Right atrium auricular region (tissue), 2 donors: ENCODE measurements at regions not wholly inside any gene's neighbourhood (a gene's known extent, or its start where the extent isn't known, plus 50 kb on each side); places are given as distances from the start of the nearest gene placed in this dataset.

Experiments used
- DNase-seq: peaks from one replicate; pipeline ENCODE4 v3.0.0-alpha.2; 2019; ENCODE audit warnings: low spot score
- H3K27ac ChIP-seq, 2 donors: fragments of 200-600 bp; sonication (generic); 1 replicate in 1 of 2; 2 replicates in 1 of 2; pipeline ENCODE4 v1.5.1; 2016 to 2019
- H3K27me3 ChIP-seq, 2 donors: fragments of 200-600 bp; sonication (generic); one replicate each; pipeline versions ENCODE4 v1.5.1 to v1.6.0; 2017 to 2019
- H3K36me3 ChIP-seq: fragments of 200-600 bp; sonication (generic); one replicate; pipeline ENCODE4 v1.5.1; 2016
- H3K4me1 ChIP-seq, 2 donors: fragments of 200-600 bp; sonication (generic); one replicate each; pipeline versions ENCODE4 v1.5.1 to v1.6.0; 2017 to 2019
- H3K4me3 ChIP-seq, 2 donors: fragments of 200-600 bp; sonication (generic); 1 replicate in 1 of 2; 2 replicates in 1 of 2; pipeline ENCODE4 v1.5.1; 2017 to 2019; ENCODE audit warnings: mild to moderate bottlenecking in 1 of 2, moderate library complexity in 1 of 2
- H3K9me3 ChIP-seq, 2 donors: fragments of 200-600 bp; sonication (generic); one replicate each; pipeline ENCODE4 v1.5.1; 2019
- CTCF ChIP-seq, 2 donors: fragments of 200-600 bp; sonication (generic); IDR thresholded peaks; one replicate each; pipeline ENCODE4 v1.5.1; 2019; ENCODE audit warnings: antibody characterized with exemption in 2 of 2

- H3K27ac ChIP-seq: no peak overlapping the region
- no peaks in the 10 kb centered on the region for H3K4me1 ChIP-seq
- H3K27me3 ChIP-seq: no peaks in the 10 kb centered on the region
- no peaks in the 10 kb centered on the region for H3K36me3 ChIP-seq
- DNase-seq: no peak
- TF ChIP-seq CTCF (IDR thresholded peaks at IDR 0.05): no peak
- no peaks in the 10 kb centered on the region for H3K9me3 ChIP-seq
- H3K4me3 ChIP-seq: no peak overlapping the region
Measured at GRCh38 chr12:39240587-39240986, 202.3 kb downstream of the KIF21A start.

- no peaks in the 10 kb centered on the region for H3K36me3 ChIP-seq
- H3K27ac ChIP-seq: no peak overlapping the region
- DNase-seq: no peak
- no peak overlapping the region for H3K4me3 ChIP-seq
- H3K27me3 ChIP-seq: no peaks in the 10 kb centered on the region
- H3K9me3 ChIP-seq: no peaks in the 10 kb centered on the region
- no peaks in the 10 kb centered on the region for H3K4me1 ChIP-seq
- TF ChIP-seq CTCF (IDR thresholded peaks at IDR 0.05): no peak
Measured at GRCh38 chr12:39239490-39240486, 203.1 kb downstream of the KIF21A start.

GRCh38 chr12:39237004-39237403 lies 205.9 kb downstream of the KIF21A start:
- Histone ChIP-seq H3K27me3 (no peaks in the 10 kb centered on the region), H3K36me3 (no peaks in the 10 kb centered on the region), H3K4me3 (no peak overlapping the region), H3K27ac (no peak overlapping the region), H3K4me1 (no peaks in the 10 kb centered on the region), H3K9me3 (no peaks in the 10 kb centered on the region)
- no peak for DNase-seq
- TF ChIP-seq CTCF (IDR thresholded peaks at IDR 0.05): no peak

GRCh38 chr12:39235990-39236767 lies 206.7 kb downstream of the KIF21A start:
- no peak overlapping the region for H3K27ac ChIP-seq
- H3K9me3 ChIP-seq: no peaks in the 10 kb centered on the region
- H3K27me3 ChIP-seq: no peaks in the 10 kb centered on the region
- H3K36me3 ChIP-seq: no peaks in the 10 kb centered on the region
- H3K4me1 ChIP-seq: no peaks in the 10 kb centered on the region
- no peak overlapping the region for H3K4me3 ChIP-seq
- DNase-seq: no peak
- no peak for TF ChIP-seq CTCF (IDR thresholded peaks at IDR 0.05)

- no peak for TF ChIP-seq CTCF (IDR thresholded peaks at IDR 0.05)
- Histone ChIP-seq H3K27ac (no peak overlapping the region), H3K9me3 (no peaks in the 10 kb centered on the region), H3K4me1 (no peaks in the 10 kb centered on the region), H3K4me3 (no peak overlapping the region), H3K27me3 (no peaks in the 10 kb centered on the region), H3K36me3 (no peaks in the 10 kb centered on the region)
- no peak for DNase-seq
Measured at GRCh38 chr12:39230086-39230485, 212.8 kb downstream of the KIF21A start.
